ENCODE measurements at regions not wholly inside any gene's neighbourhood (a gene's known extent, or its start where the extent isn't known, plus 50 kb on each side); places are given as distances from the start of the nearest gene placed in this dataset.

DNA sequence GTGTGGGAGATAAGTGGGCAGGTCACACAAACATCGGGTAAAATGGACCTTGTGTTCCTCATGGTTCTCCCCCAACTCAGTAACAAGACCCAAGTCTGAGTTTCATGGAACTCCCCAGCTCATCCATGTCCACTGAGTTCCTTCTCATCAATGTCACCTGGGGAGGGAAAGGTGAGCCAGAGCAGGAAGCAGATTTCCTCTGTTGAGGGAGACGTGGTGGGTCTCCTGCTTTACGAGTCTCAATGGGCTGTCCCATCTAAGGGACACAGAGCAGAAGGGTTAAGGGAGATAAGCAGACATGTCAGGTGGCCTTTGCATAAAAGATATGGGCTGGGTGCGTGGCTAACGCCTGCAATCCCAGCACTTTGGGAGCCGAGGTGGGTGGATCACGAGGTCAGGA lies 56.5 kb upstream of the SORCS3 start:
- TF ChIP-seq POLR2A (IDR thresholded peaks at IDR 0.05) = no peak
- TF ChIP-seq POLR2AphosphoS5 (IDR thresholded peaks at IDR 0.05) = no peak
- TF ChIP-seq, protein P1, sequence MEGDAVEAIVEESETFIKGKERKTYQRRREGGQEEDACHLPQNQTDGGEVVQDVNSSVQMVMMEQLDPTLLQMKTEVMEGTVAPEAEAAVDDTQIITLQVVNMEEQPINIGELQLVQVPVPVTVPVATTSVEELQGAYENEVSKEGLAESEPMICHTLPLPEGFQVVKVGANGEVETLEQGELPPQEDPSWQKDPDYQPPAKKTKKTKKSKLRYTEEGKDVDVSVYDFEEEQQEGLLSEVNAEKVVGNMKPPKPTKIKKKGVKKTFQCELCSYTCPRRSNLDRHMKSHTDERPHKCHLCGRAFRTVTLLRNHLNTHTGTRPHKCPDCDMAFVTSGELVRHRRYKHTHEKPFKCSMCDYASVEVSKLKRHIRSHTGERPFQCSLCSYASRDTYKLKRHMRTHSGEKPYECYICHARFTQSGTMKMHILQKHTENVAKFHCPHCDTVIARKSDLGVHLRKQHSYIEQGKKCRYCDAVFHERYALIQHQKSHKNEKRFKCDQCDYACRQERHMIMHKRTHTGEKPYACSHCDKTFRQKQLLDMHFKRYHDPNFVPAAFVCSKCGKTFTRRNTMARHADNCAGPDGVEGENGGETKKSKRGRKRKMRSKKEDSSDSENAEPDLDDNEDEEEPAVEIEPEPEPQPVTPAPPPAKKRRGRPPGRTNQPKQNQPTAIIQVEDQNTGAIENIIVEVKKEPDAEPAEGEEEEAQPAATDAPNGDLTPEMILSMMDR (IDR thresholded peaks at IDR 0.05 in 8 of 11, conservative IDR thresholded peaks at IDR 0.05 in 3 of 11) = no peak

All from spleen (tissue), 7 donors.